ENCODE measurements at regions not wholly inside any gene's neighbourhood (a gene's known extent, or its start where the extent isn't known, plus 50 kb on each side); places are given as distances from the start of the nearest gene placed in this dataset.
"Not testable (repeated sequence)": the region's sequence is repeated elsewhere in the genome, so short reads cannot be mapped to it uniquely, and the experiment has no call there.

DNA sequence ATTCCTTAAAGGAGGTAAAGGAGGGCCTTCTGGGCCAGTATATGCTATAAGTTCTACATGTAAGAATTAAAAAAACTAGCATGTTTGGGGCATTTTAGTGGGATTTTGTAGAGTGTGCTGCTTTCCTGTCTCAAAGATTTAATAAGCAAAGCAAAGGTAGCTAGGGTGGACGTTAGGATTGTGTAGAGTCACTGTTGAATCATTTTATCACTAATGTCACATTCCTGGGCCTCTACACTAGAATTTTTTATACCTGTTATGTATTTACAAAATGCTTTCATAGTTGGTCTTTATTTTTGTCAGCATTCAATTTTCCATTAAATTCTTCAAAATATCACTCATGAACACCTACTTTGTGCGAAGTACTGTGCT is 139.4 kb upstream of the PHYHIPL start:
- DNase-seq (ENCODE audit: low read depth, low spot score) = no peak

DNA sequence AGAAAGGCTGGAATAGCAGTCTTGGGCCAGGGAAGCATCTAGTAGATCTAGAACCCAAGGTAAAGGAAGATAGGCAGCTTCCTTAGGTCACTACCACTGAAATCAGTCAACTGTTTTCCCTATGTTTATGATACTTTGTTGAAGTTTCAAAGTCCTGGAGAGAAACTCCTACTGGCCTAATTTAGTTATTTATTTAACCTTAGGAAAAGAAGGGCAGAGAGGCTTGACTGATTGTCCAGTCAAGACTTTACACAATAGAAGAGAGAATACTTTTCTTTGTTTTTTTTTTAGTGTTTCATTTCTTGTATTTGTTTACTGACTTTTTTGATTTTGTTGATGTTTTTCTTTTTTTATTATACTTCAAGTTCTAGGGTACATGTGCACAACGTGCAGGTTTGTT is 138.9 kb upstream of the PHYHIPL start:
- no peak for DNase-seq (ENCODE audit: low read depth, low spot score)

DNA sequence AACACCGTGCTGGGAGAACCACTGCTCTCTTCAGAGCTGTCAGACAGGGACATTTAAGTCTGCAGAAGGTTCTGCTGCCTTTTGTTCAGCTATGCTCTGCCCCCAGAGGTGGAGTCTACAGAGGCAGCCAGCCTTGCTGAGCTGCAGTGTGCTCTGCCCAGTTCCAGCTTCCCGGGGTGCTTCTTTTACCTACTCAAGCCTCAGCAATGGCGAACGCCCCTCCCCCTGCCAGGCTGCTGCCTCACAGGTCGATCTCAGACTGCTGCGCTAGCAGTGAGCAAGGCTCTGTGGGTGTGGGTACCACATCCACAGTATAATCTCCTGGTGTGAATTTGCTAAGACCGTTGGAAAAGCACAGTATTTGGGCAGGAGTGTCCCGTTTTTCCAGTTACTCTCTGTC is 133.1 kb upstream of the PHYHIPL start:
- not testable (repeated sequence) for DNase-seq (ENCODE audit: low read depth, low spot score)

DNA sequence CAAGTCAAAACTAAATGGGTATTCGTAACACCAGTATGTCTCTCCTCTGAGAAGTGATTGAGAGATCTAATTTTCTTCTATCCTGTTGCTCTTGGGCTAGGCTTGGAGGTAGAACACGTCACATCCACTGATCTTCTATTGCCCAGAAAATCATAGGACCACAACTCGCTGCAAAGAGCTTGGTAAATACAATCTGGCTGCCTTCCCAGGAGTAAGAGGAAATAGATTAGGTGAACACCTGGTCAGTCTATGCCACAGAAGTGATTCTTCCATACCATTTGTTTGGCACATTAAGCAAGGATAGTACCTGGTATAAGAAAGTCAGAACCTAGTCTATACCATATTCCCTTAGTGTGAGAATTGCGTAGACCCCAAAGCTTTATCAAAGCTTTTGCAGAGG is 129.3 kb upstream of the PHYHIPL start:
- no peak for DNase-seq (ENCODE audit: low read depth, low spot score)

DNA sequence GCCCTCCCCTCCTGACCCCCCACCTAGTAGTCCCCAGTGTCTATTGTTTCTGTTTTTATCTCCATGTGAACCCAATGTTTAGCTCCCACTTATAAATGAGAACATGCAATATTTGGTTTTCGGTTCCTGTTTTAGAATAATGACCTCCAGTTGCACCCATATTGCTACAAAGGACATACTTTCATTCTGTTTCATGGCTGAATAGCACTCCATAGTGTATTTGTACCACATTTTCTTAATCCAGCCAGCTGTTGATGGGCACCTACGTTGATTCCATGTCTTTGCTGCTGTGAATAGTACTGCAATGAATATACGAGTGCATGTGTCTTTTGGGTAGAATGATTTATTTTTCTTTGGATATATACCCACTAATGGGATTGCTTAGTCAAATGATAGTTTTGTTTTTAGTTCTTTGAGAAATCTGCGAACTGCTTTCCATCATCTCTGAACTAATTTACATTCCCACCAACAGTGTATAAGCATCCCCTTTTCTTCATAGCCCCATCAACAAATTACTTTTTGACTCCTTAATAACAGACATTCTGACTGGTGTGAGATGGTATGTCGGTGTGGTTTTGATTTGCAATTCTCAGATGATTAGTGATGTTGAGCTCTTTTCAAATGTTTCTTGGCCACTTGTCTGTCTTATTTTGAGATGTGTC is 128.4 kb upstream of the PHYHIPL start:
- DNase-seq (ENCODE audit: low read depth, low spot score) = no peak

DNA sequence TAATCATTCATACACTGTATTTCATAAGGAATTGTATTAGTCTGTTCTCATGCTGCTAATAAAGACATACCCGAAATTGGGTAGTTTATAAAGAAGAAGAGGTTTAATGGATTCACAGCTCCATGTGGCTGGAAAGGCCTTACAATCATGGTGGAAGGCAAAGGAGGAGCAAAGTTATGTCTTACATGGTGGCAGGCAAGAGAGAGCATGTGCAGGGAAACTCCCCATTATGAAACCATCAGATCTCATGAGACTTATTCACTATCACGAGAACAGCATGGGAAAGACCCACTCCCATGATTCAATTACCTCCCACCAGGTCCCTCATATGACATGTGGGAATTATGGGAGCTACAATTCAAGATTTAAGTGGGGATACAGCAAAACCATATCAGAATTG is 122.9 kb upstream of the PHYHIPL start:
- not testable (repeated sequence) for DNase-seq (ENCODE audit: low read depth, low spot score)

DNA sequence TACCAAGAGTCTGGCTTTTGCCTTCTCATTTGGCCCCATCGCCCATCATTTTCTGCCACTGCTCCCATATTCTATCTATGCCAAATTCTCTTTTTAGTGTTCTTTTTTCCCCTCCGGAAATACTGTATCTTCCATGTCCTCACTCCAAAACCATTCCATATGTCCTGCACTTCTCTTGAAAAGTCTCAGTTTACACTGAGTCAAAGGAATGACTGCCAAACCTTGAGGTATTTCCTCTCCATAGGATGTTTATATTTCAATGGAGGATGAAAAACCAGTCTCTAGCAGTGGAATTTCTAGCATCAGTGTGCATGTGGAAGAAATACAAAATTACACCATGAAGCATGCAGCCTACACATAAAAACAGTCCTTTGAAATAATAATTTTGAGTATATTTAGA is 121.4 kb upstream of the PHYHIPL start:
- no peak for DNase-seq (ENCODE audit: low read depth, low spot score)

DNA sequence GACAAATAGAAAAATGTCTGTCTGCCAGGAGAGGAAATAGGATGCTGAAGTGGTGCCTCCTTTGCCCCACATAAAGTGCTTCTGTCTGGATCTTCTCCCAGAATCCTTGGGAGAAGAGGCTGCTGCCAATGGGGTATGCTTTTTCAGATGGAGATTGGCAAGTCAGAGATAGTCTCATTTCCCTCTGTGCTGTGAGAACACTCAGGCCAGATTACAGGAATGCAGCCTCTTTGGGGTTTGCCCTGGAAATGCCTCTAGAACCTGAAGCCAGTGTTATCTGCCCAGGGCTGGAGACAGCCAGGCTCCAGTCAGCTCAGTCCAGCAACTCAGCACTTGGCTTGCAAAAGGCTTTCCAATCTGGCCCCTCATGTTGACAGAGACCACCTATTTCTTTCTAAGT is 119.1 kb upstream of the PHYHIPL start:
- no peak for DNase-seq (ENCODE audit: low read depth, low spot score)

DNA sequence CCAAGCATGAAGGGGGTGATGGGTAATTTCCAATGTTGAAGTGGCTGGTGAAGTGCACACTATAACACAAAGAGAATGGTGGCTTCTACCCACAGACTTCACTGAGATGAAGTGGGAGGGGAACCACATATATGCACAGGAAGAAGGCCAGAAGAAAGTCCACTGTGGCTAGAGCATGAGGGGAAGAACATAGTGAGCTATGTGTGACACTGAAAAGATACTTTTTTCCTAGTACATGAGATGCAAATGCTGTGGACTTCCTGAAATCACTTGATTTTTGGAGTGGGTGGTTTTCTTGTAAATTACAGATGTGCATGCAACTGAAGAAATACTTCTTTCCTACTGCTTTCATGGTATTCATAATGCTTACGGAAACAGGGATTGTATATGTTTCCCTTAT is 115.6 kb upstream of the PHYHIPL start:
- DNase-seq (ENCODE audit: low read depth, low spot score) = no peak

DNA sequence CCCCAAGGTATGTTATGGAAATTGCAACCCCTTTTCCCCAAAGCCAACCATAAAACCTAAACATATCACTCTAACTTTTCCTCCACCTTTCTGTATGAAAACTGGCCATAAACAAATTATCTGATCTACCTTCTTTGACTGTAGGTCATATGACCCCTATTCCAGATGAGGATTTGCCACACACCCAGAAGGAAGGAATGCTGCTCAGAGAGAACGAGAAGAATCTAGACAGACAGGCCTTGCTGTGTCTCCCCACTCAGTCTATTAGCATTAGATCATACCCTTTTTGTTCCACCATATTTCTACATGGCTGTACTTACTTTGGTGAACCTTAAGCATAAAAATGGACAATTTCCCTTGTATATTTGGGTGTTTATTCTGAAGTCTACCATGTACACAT is 113.0 kb upstream of the PHYHIPL start:
- no peak for DNase-seq (ENCODE audit: low read depth, low spot score)

DNA sequence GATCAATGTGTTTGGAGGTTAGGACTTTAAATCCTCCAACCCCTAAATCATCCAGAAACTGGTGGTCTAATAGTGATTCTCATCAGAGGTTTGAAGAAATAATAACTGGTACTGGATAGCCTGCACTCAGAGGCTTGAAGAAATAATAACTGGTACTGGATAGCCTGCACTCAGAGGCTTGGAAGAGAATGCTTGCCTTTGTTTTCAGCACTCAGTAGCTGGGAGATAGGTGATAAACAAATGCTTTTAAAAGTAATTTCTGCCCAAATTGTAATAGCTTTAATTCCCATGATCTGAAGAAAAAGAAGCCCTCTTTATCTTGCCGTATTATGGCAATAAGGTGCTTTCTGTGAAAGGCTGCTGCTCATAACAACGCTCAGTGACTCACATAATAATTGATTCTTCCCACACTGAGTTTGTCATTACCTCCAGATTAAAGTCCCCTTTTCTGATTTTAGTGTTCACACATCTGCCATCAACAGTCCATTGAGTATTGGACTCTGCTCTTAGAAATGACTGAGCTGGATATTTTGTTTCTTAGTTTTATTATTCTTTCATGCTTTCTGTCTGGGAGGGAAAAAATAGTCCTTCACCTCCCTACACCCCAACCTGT is 112.3 kb upstream of the PHYHIPL start:
- no peak for DNase-seq (ENCODE audit: low read depth, low spot score)

DNA sequence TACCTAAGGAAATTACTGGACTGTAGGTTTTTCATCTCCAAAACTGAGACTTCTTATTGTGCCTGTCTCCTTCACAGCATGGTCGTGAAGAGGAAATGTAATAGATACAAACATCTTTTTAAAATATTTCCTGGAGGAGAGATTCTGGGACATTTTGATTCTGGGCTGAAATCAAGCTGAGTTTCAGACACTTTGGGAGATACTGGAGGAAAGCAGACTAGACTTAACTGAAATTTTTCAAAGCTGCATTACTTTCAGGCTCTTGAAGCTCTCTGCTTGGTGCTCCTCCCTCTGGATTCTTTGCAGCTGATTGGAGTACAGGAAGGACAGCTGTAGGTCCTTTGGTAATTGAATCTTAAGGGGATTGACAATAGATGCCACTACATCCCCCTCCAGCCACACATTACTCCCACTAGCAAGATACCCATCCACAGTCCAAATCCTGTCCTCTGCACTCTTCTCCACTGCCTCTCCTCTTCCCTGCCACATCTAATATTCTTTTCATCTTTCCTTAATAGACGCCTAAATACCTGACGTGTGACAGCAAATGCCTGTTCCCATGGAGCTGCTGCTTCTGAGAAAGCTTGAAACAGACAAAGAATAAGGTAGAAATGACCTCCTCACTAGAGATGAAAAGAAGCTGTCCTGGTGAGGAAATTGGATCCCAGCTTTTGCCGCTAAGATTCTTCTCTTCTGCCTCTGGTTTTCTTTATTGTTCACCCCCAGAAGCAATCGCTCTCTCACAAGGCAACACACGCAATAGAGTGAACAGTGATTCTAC is 111.5 kb upstream of the PHYHIPL start:
- no peak for DNase-seq (ENCODE audit: low read depth, low spot score)

DNA sequence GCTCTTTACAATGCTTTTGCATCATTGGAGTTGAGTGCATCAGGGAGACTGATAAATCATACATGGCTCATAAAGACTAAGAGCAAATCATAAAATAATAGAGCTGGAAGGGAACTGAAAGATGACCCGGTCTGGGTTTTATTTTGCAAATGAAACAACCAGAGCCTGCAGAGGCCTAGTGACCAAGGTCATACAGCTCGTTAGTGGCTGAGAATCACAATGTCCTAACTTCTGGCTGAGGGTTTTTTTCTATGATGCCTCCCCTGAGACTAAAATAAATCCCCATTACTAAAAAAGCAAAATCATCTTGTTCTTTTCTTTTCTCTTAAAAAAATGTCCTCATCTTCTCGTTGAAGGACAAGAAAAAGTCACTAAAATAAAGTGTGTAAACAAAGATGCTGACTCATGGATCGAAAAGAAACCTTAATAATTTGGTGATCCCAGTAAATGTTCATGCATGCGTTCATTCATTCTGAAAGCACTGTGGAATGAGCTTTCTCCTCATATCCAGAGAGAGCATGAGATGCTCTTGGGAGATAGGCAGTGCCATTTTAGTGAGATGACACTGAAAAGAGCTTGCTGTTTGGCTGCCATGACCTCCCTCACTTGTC is 107.8 kb upstream of the PHYHIPL start:
- DNase-seq (ENCODE audit: low read depth, low spot score) = no peak

DNA sequence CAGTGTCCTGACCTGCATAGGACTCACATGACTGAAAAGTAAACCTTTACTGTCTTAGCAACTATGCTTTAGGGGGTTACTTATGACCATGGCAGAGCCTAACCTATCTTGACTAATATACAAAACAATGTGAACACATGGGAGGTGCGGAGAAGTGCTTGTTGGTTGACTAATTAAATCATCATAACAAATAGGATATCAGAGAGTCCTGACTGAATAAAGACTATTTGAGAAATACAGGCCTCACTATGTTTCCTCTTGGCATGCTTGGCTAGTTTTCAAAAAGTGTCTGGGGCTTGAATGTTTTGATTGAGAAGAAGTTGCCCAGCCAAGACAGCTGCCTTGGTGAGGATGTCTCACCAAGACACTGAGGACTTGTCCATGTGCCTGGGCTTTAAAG is 104.4 kb upstream of the PHYHIPL start:
- DNase-seq (ENCODE audit: low read depth, low spot score) = no peak

DNA sequence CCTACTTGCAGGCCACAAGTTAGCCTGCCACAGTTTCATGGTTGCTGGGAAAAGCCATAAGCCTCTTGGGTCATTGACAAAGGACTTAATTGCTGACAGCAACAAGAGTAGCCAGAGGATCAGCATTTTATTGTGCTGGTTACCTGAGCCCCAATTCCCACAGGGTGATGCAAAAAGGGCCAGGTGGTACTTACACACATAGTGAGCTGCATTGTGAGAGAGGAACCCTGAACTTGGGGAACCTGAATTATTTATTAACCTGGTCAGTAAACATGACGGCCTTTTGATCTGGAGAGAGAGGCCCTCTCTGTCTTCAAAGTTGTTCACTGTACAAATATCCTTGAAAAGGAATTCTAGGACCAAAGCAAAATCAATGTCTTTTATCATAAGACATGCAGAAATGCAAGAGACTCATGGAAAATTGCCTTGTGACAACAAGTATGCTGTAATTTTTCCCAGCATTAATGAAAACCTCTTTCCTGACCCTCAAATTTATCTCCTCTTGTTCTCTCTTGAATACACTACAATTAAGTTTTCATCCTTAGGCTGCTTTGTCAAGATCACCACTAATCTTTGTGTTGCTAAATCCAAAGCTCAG is 102.9 kb upstream of the PHYHIPL start:
- DNase-seq (ENCODE audit: low read depth, low spot score) = no peak

DNA sequence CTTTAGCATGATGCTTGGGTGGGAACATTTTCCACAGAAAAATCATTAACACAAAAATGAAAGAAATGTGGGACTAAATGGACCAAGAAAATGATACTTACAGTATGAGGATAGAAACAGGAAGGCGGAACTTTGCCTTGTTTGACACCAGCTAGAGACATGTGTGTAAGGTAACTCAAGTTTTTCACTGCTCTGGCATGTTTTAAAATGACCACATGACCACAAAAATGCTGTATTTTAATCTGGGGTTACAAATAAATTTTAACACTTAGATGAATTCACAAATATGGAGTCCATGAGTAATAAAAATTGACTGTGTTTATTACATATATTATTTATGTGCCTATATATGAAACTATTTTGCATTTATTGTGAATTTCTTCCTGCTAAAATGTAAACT is 100.9 kb upstream of the PHYHIPL start:
- DNase-seq (ENCODE audit: low read depth, low spot score) = no peak

DNA sequence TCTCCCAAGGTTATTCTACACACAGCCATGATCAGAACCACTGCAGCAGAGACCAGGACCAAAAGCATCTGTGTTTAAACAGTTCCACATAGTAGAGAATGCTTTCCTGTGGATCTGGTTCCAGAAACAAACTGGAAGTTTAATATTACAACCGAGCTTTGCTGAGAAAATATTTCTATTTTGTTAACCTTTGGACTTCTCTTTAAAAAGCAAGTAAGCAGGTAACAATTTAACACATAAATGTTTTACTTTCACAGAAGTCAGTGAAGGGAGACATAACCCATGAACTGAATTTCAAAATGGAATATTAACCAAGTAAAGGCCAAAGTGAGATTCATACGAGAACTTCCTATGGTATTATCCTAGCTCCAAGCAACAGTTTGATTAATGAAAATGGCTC is 98.6 kb upstream of the PHYHIPL start:
- no peak for DNase-seq (ENCODE audit: low read depth, low spot score)

DNA sequence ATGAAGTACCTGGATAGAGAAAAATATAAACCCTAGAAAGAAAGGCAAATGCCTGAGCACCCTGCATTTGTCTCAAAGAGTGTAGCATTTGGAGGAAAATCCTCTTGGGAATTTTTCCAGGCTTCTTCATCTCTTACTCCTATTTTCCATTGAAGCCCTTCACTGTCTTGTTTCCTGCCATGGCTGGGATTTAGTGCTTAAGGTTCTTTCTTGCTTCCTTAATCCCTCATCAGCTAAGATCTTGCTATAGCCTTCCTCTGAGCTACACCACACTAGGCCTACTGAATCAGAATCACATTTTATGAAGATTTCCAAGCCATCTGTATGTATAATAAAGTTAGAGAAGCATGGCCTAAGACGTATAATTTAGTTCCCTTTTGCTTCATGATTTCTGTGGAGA is 97.5 kb upstream of the PHYHIPL start:
- no peak for DNase-seq (ENCODE audit: low read depth, low spot score)

DNA sequence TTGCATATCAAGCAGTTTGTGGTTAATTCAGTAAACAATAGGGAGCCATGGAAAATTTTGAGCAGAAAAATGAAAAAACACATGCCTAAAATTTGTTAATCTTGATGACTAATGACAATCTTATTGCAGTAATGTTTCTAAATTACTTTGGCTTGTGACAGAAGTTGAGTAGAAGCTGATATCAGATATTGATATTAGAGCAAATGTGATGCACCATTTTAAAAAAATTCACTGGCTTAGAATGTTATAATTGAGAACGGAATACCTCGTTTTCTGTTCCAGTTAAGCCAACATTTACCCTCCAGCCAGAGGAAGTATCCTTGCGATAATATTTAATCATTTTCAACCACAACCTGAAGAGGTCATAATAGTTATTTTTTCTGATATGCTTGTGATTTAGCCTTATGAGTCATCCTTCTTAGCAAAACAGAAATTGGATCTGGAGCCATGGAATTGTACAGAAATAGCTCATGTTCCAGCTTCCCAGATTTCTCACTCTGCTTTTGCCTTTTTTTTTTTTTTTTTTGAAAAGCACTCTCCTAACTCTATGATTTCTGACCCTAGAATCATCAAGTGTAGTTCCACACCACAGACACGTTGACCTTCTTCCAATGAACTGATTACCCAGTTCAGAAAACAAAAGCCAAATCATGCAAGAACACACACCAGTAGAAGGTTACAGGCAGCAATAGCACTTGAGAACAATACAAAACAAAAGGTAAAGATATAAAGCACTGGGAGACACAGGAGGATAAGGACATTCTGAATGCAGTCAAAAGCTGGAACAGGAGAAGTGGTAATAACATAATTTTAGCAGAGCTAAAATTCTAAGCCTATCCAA is 96.8 kb upstream of the PHYHIPL start:
- DNase-seq (ENCODE audit: low read depth, low spot score) = peak; percentile 57

DNA sequence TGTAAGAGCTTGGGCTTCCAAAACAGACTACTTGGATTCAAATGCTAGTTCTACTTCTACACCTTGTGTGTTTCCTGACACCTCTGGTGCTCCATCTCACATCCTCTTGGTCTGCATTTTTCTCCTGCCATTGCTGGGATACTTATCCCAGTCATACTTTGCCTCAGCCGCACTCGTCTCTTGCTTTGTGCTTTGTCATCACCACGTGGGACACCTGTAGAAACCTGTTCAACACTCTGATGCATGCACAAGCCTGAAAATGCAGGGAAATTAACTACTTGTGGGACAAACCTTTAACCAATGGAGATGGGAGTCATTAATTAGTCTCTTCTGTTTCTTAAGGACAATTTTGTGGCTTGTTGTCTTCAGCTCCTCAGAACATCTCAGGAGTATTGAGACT is 94.2 kb upstream of the PHYHIPL start:
- DNase-seq (ENCODE audit: low read depth, low spot score) = no peak

DNA sequence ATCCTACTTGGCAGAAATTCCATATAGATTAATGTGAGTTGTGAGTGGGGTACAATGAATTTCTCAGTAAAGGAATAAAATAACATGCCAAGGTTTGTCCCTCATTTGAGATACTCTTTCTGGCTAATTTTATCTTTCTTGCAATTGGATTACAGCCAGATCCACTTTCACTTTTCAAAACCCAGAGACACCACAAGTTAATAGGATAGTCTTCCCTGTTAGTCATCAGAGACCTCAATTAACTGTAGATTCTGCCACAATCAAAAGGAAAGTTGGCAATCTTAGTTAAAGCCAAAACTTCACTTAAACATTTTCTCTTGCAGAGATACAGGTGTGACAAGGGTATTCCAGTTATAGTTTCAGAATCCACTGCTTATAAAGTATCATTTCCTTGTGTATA is 91.4 kb upstream of the PHYHIPL start:
- DNase-seq (ENCODE audit: low read depth, low spot score) = no peak

Data from brain pericyte (primary cell).